HEK293 (cell line): ENCODE measurements at regions not wholly inside any gene's neighbourhood (a gene's known extent, or its start where the extent isn't known, plus 50 kb on each side); places are given as distances from the start of the nearest gene placed in this dataset.

Experiments
- CTCF ChIA-PET: fragments of 350-600 bp; formaldehyde crosslinking; extraction: SDS; loops from one replicate; lab custom pipeline; 2021; ENCODE audit warnings: antibody characterized with exemption; lab: Yijun Ruan, JAX
- POLR2A ChIA-PET: fragments of 300-600 bp; formaldehyde crosslinking; extraction: SDS; loops from one replicate; lab custom pipeline; 2020; ENCODE audit warnings: antibody characterized with exemption, inconsistent platforms; lab: Yijun Ruan, JAX
- H3K27ac ChIP-seq: fragments of 200-500 bp; sonication (Bioruptor generic); 2 replicates; pipeline ENCODE4 v1.5.1; 2014; ENCODE audit warnings: low read depth, low read length, control low read depth, inconsistent platforms; ENCODE audit errors: extremely low read depth
- H3K36me3 ChIP-seq, 2 experiments: fragments of 200-500 bp in 1 of 2; sonication (Bioruptor generic) in 1 of 2; 1 replicate in 1 of 2; 2 replicates in 1 of 2; pipeline ENCODE4 v1.5.1; 2014 to 2017; ENCODE audit warnings: inconsistent platforms in 2 of 2, low read length in 2 of 2; ENCODE audit not compliant: control insufficient read depth in 2 of 2, insufficient read depth in 1 of 2
- H3K4me1 ChIP-seq: fragments of 200-500 bp; sonication (Bioruptor generic); 2 replicates; pipeline ENCODE4 v1.5.1; 2014; ENCODE audit warnings: mild to moderate bottlenecking, low read length, inconsistent platforms; ENCODE audit not compliant: control insufficient read depth, insufficient read depth
- H3K4me3 ChIP-seq: 2 replicates; pipeline ENCODE4 v1.5.1; 2011; ENCODE audit warnings: low read depth, mild to moderate bottlenecking, control low read depth, low read length, moderate library complexity
- H3K9me3 ChIP-seq: fragments of 200-500 bp; sonication (Bioruptor generic); 2 replicates; pipeline ENCODE4 v1.5.1; 2014; ENCODE audit warnings: low read depth, low read length, inconsistent platforms; ENCODE audit not compliant: control insufficient read depth, insufficient read depth
- GLIS2 ChIP-seq: fragments of 450-650 bp; formaldehyde crosslinking; IDR thresholded peaks from 2 replicates; pipeline ENCODE4 v1.5.1; 2016; ENCODE audit warnings: missing biosample characterization, missing genetic modification characterization
- HIC1 ChIP-seq: fragments of 450-650 bp; formaldehyde crosslinking; IDR thresholded peaks from 2 replicates; pipeline ENCODE4 v1.5.1; 2016; ENCODE audit warnings: missing biosample characterization, missing genetic modification characterization
- MZF1 ChIP-seq: fragments of 450-650 bp; formaldehyde crosslinking; IDR thresholded peaks from 2 replicates; pipeline ENCODE4 v1.5.1; 2017; ENCODE audit warnings: missing biosample characterization, missing genetic modification characterization, borderline replicate concordance
- ZBTB7A ChIP-seq: fragments of 450-650 bp; formaldehyde crosslinking; IDR thresholded peaks from 2 replicates; pipeline ENCODE4 v1.5.1; 2016; ENCODE audit warnings: low read depth, missing biosample characterization, missing genetic modification characterization
- ZFP69B ChIP-seq: fragments of 450-650 bp; formaldehyde crosslinking; IDR thresholded peaks from 2 replicates; pipeline ENCODE4 v1.5.1; 2016; ENCODE audit warnings: missing biosample characterization, missing genetic modification characterization
- ZIC2 ChIP-seq: fragments of 450-650 bp; formaldehyde crosslinking; IDR thresholded peaks from 2 replicates; pipeline ENCODE4 v1.5.1; 2016; ENCODE audit warnings: missing biosample characterization, missing genetic modification characterization
- ZNF133 ChIP-seq: fragments of 450-650 bp; formaldehyde crosslinking; IDR thresholded peaks from 2 replicates; pipeline ENCODE4 v1.5.1; 2016; ENCODE audit warnings: missing biosample characterization, missing genetic modification characterization
- ZNF280C ChIP-seq: fragments of 450-650 bp; formaldehyde crosslinking; IDR thresholded peaks from 2 replicates; pipeline ENCODE4 v1.5.1; 2016; ENCODE audit warnings: missing biosample characterization, missing genetic modification characterization
- ZNF366 ChIP-seq: fragments of 450-650 bp; formaldehyde crosslinking; conservative IDR thresholded peaks from 2 replicates; pipeline ENCODE4 v1.5.1; 2016; ENCODE audit warnings: missing biosample characterization, missing genetic modification characterization
- ZNF416 ChIP-seq: fragments of 450-650 bp; formaldehyde crosslinking; IDR thresholded peaks from 2 replicates; pipeline ENCODE4 v1.5.1; 2016; ENCODE audit warnings: missing biosample characterization, missing genetic modification characterization
- ZNF513 ChIP-seq: fragments of 450-650 bp; IDR thresholded peaks from 2 replicates; pipeline ENCODE4 v1.5.1; 2018; ENCODE audit warnings: missing biosample characterization, missing genetic modification characterization
- ZNF544 ChIP-seq: fragments of 450-650 bp; formaldehyde crosslinking; IDR thresholded peaks from 2 replicates; pipeline ENCODE4 v1.5.0; 2017; ENCODE audit warnings: missing biosample characterization, missing genetic modification characterization
- ZNF561 ChIP-seq: fragments of 450-650 bp; IDR thresholded peaks from 2 replicates; pipeline ENCODE4 v1.5.1; 2018; ENCODE audit warnings: missing biosample characterization, missing genetic modification characterization, borderline replicate concordance
- ZNF626 ChIP-seq: fragments of 450-650 bp; sonication (Bioruptor Pico); formaldehyde crosslinking; IDR thresholded peaks from 2 replicates; pipeline ENCODE4 v1.5.1; 2018; ENCODE audit warnings: missing biosample characterization, missing genetic modification characterization, inconsistent platforms
- ZNF629 ChIP-seq: fragments of 450-650 bp; formaldehyde crosslinking; IDR thresholded peaks from 2 replicates; pipeline ENCODE4 v1.5.1; 2017; ENCODE audit warnings: missing biosample characterization, missing genetic modification characterization
- ZNF76 ChIP-seq: fragments of 450-650 bp; formaldehyde crosslinking; IDR thresholded peaks from 2 replicates; pipeline ENCODE4; 2016; ENCODE audit warnings: low read depth, missing biosample characterization, missing genetic modification characterization, borderline replicate concordance
- ZNF776 ChIP-seq: fragments of 450-650 bp; formaldehyde crosslinking; IDR thresholded peaks from 2 replicates; pipeline ENCODE4 v1.5.0; 2017; ENCODE audit warnings: missing biosample characterization, missing genetic modification characterization, borderline replicate concordance
- ZNF785 ChIP-seq: fragments of 450-650 bp; formaldehyde crosslinking; IDR thresholded peaks from 2 replicates; pipeline ENCODE4 v1.5.1; 2016; ENCODE audit warnings: missing biosample characterization, missing genetic modification characterization
- ZSCAN18 ChIP-seq: fragments of 450-650 bp; formaldehyde crosslinking; IDR thresholded peaks from 2 replicates; pipeline ENCODE4 v1.5.1; 2016; ENCODE audit warnings: missing biosample characterization, missing genetic modification characterization
- TF ChIP-seq, protein P1 (sequence below): fragments of 450-650 bp; formaldehyde crosslinking; IDR thresholded peaks from 2 replicates; pipeline ENCODE4 v1.5.1; 2017; ENCODE audit warnings: missing biosample characterization, missing genetic modification characterization

GRCh38 chr19:29386970-29387369 lies 138.8 kb upstream of the VSTM2B start:
- Histone ChIP-seq H3K4me1 (no peaks in the 10 kb centered on the region), H3K4me3 (no peak overlapping the region), H3K36me3 (no peaks in the 10 kb centered on the region), H3K27ac (no peak overlapping the region), H3K9me3 (peaks cover 7% of the 10 kb centered on the region; the same call in 1 of the 2 replicates)
- ChIA-PET POLR2A (no interaction called here), CTCF (interaction anchor here (0.6 to 0.8 kb wide), 3 partner anchors 85 to 471 kb away, joined by 3 to 6 read pairs (median 4); no protein-coding TSS in a partner anchor)
- TF ChIP-seq ZNF280C (no peak), ZFP69B (tag by site-specific recombination) (no peak), ZBTB7A (tag by site-specific recombination) (no peak), ZNF776 (no peak), ZNF133 (tag by site-specific recombination) (no peak), ZNF785 (tag by site-specific recombination) (no peak), ZNF76 (tag by site-specific recombination) (no peak), HIC1 (tag by site-specific recombination) (no peak), ZNF626 (no peak), ZNF366 (tag by site-specific recombination) (no peak), ZSCAN18 (tag by site-specific recombination) (no peak), MZF1 (tag by site-specific recombination) (no peak), ZNF544 (tag by site-specific recombination) (no peak), ZNF561 (no peak), ZNF416 (tag by site-specific recombination) (no peak), ZNF629 (no peak), GLIS2 (tag by site-specific recombination) (no peak)
- TF ChIP-seq, protein P1, sequence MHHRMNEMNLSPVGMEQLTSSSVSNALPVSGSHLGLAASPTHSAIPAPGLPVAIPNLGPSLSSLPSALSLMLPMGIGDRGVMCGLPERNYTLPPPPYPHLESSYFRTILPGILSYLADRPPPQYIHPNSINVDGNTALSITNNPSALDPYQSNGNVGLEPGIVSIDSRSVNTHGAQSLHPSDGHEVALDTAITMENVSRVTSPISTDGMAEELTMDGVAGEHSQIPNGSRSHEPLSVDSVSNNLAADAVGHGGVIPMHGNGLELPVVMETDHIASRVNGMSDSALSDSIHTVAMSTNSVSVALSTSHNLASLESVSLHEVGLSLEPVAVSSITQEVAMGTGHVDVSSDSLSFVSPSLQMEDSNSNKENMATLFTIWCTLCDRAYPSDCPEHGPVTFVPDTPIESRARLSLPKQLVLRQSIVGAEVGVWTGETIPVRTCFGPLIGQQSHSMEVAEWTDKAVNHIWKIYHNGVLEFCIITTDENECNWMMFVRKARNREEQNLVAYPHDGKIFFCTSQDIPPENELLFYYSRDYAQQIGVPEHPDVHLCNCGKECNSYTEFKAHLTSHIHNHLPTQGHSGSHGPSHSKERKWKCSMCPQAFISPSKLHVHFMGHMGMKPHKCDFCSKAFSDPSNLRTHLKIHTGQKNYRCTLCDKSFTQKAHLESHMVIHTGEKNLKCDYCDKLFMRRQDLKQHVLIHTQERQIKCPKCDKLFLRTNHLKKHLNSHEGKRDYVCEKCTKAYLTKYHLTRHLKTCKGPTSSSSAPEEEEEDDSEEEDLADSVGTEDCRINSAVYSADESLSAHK (tag by site-specific recombination), result no peak

- Histone ChIP-seq H3K27ac (no peak overlapping the region), H3K36me3 (no peaks in the 10 kb centered on the region), H3K9me3 (peaks cover 7% of the 10 kb centered on the region; the same call in 1 of the 2 replicates), H3K4me3 (no peak overlapping the region), H3K4me1 (no peaks in the 10 kb centered on the region)
- ChIA-PET CTCF (interaction anchor here (0.6 to 0.9 kb wide), 3 partner anchors 86 to 138 kb away, joined by 3 to 4 read pairs (median 3); partner anchors contain the start of gene VSTM2B), POLR2A (no interaction called here)
- TF ChIP-seq ZNF513 (tag by site-specific recombination) (no peak), ZIC2 (0 out of 2 replicates have a peak, but pooled peaks have one; percentile 42)
These were observed 138.2 kb upstream of the VSTM2B start for GRCh38 chr19:29387586-29387985.
